Stimulated activated naive CD4-positive, alpha-beta T cell (primary cell): ENCODE measurements at regions not wholly inside any gene's neighbourhood (a gene's known extent, or its start where the extent isn't known, plus 50 kb on each side); places are given as distances from the start of the nearest gene placed in this dataset.

Source experiments
- DNase-seq, 6 experiments: peaks; one replicate each; lab custom pipeline; 2025; lab: John Stamatoyannopoulos, UW

GRCh38 chr6:90669420-90669819, 82.5 kb upstream of the MAP3K7 start:
- DNase-seq = no peak

- no peak for DNase-seq
These were observed 81.3 kb upstream of the MAP3K7 start for GRCh38 chr6:90668141-90668540.

GRCh38 chr6:90663873-90664272, 77.0 kb upstream of the MAP3K7 start:
- DNase-seq = no peak

GRCh38 chr6:90663106-90663505, 76.2 kb upstream of the MAP3K7 start:
- no peak for DNase-seq

- no peak for DNase-seq
These were observed 74.1 kb upstream of the MAP3K7 start for GRCh38 chr6:90660931-90661330.

- no peak for DNase-seq
These were observed 71.6 kb upstream of the MAP3K7 start for GRCh38 chr6:90658497-90658896.

- no peak for DNase-seq
These were observed 69.5 kb upstream of the MAP3K7 start for GRCh38 chr6:90656325-90656724.

GRCh38 chr6:90654806-90655205, 67.9 kb upstream of the MAP3K7 start:
- no peak for DNase-seq

- DNase-seq = no peak
These were observed 67.3 kb upstream of the MAP3K7 start for GRCh38 chr6:90654166-90654565.

- no peak for DNase-seq
These were observed 66.9 kb upstream of the MAP3K7 start for GRCh38 chr6:90653750-90654149.

GRCh38 chr6:90650041-90650940, 63.4 kb upstream of the MAP3K7 start:
- no peak for DNase-seq

GRCh38 chr6:90648873-90649272, 62.0 kb upstream of the MAP3K7 start:
- DNase-seq = no peak

GRCh38 chr6:90646940-90647339, 60.1 kb upstream of the MAP3K7 start:
- no peak for DNase-seq

GRCh38 chr6:90645634-90646033, 58.8 kb upstream of the MAP3K7 start:
- no peak for DNase-seq

GRCh38 chr6:90644492-90644891, 57.6 kb upstream of the MAP3K7 start:
- DNase-seq = no peak

GRCh38 chr6:90643381-90643780, 56.5 kb upstream of the MAP3K7 start:
- DNase-seq = no peak

- no peak for DNase-seq
These were observed 50.4 kb upstream of the MAP3K7 start for GRCh38 chr6:90637320-90637719.
